ENCODE measurements at regions not wholly inside any gene's neighbourhood (a gene's known extent, or its start where the extent isn't known, plus 50 kb on each side); places are given as distances from the start of the nearest gene placed in this dataset.

- WGBS (ENCODE audit: insufficient coverage), result 74% methylated on average over 3 of the region's 4 CpGs
- no peak overlapping the region for H3K27ac ChIP-seq (ENCODE audit: low read depth, low read length)
Measured at GRCh38 chr1:221632072-221632471, 109.8 kb downstream of the DUSP10 start.

GRCh38 chr1:221633841-221634409 is 108.0 kb downstream of the DUSP10 start:
- H3K4me3 ChIP-seq (ENCODE audit: low read depth, low read length), result no peak overlapping the region
- no peaks in the 10 kb centered on the region for H3K36me3 ChIP-seq (ENCODE audit: control insufficient read depth, insufficient read depth, low read length)
- DNase-seq (ENCODE audit: low read depth in 4 of 6, low spot score in 6 of 6), result no peak
- H3K9me3 ChIP-seq (ENCODE audit: control insufficient read depth, insufficient read depth, low read length), result no peaks in the 10 kb centered on the region
- no peaks in the 10 kb centered on the region for H3K27me3 ChIP-seq (ENCODE audit: control insufficient read depth, insufficient read depth, low read length)
- no peak overlapping the region for H3K27ac ChIP-seq (ENCODE audit: low read depth, low read length)
- no peaks in the 10 kb centered on the region for H3K4me1 ChIP-seq (ENCODE audit: control insufficient read depth, insufficient read depth, low read length)
- 92% methylated on average over 2 of the region's 5 CpGs for WGBS (ENCODE audit: insufficient coverage)

More at GRCh38 chr1:221632072-221632471, 109.8 kb downstream of the DUSP10 start:
- Histone ChIP-seq H3K4me1 (ENCODE audit: control insufficient read depth, insufficient read depth, low read length) (no peaks in the 10 kb centered on the region), H3K9me3 (ENCODE audit: control insufficient read depth, insufficient read depth, low read length) (no peaks in the 10 kb centered on the region), H3K4me3 (ENCODE audit: low read depth, low read length) (no peak overlapping the region), H3K36me3 (ENCODE audit: control insufficient read depth, insufficient read depth, low read length) (no peaks in the 10 kb centered on the region), H3K27me3 (ENCODE audit: control insufficient read depth, insufficient read depth, low read length) (no peaks in the 10 kb centered on the region)
- DNase-seq (ENCODE audit: low read depth in 4 of 6, low spot score in 6 of 6), result no peak

- Histone ChIP-seq H3K36me3 (ENCODE audit: control insufficient read depth, insufficient read depth, low read length) (no peaks in the 10 kb centered on the region), H3K27ac (ENCODE audit: low read depth, low read length) (no peak overlapping the region), H3K4me1 (ENCODE audit: control insufficient read depth, insufficient read depth, low read length) (no peaks in the 10 kb centered on the region), H3K9me3 (ENCODE audit: control insufficient read depth, insufficient read depth, low read length) (no peaks in the 10 kb centered on the region), H3K4me3 (ENCODE audit: low read depth, low read length) (no peak overlapping the region), H3K27me3 (ENCODE audit: control insufficient read depth, insufficient read depth, low read length) (no peaks in the 10 kb centered on the region)
- no peak for DNase-seq (ENCODE audit: low read depth in 4 of 6, low spot score in 6 of 6)
- WGBS (ENCODE audit: insufficient coverage), result 84% methylated on average over 2 of the region's 2 CpGs
Measured at GRCh38 chr1:221634606-221635005, 107.3 kb downstream of the DUSP10 start.

GRCh38 chr1:221635305-221635704 is 106.6 kb downstream of the DUSP10 start:
- Histone ChIP-seq H3K4me1 (ENCODE audit: control insufficient read depth, insufficient read depth, low read length) (no peaks in the 10 kb centered on the region), H3K9me3 (ENCODE audit: control insufficient read depth, insufficient read depth, low read length) (no peaks in the 10 kb centered on the region), H3K4me3 (ENCODE audit: low read depth, low read length) (no peak overlapping the region), H3K27me3 (ENCODE audit: control insufficient read depth, insufficient read depth, low read length) (no peaks in the 10 kb centered on the region), H3K36me3 (ENCODE audit: control insufficient read depth, insufficient read depth, low read length) (no peaks in the 10 kb centered on the region), H3K27ac (ENCODE audit: low read depth, low read length) (no peak overlapping the region)
- DNase-seq (ENCODE audit: low read depth in 4 of 6, low spot score in 6 of 6), result no peak
- 100% methylated on average over 1 of the region's 2 CpGs for WGBS (ENCODE audit: insufficient coverage)

GRCh38 chr1:221636096-221636495 is 105.8 kb downstream of the DUSP10 start:
- no peaks in the 10 kb centered on the region for H3K4me1 ChIP-seq (ENCODE audit: control insufficient read depth, insufficient read depth, low read length)
- H3K27me3 ChIP-seq (ENCODE audit: control insufficient read depth, insufficient read depth, low read length), result no peaks in the 10 kb centered on the region
- no peaks in the 10 kb centered on the region for H3K9me3 ChIP-seq (ENCODE audit: control insufficient read depth, insufficient read depth, low read length)
- H3K4me3 ChIP-seq (ENCODE audit: low read depth, low read length), result no peak overlapping the region
- WGBS (ENCODE audit: insufficient coverage), result 57% methylated on average over 1 of the region's 3 CpGs
- no peak overlapping the region for H3K27ac ChIP-seq (ENCODE audit: low read depth, low read length)
- no peaks in the 10 kb centered on the region for H3K36me3 ChIP-seq (ENCODE audit: control insufficient read depth, insufficient read depth, low read length)
- DNase-seq (ENCODE audit: low read depth in 4 of 6, low spot score in 6 of 6), result no peak

- no peak for DNase-seq (ENCODE audit: low read depth in 4 of 6, low spot score in 6 of 6)
- no peaks in the 10 kb centered on the region for H3K27me3 ChIP-seq (ENCODE audit: control insufficient read depth, insufficient read depth, low read length)
- 91% methylated on average over 2 of the region's 3 CpGs for WGBS (ENCODE audit: insufficient coverage)
- H3K36me3 ChIP-seq (ENCODE audit: control insufficient read depth, insufficient read depth, low read length), result no peaks in the 10 kb centered on the region
- no peak overlapping the region for H3K4me3 ChIP-seq (ENCODE audit: low read depth, low read length)
- H3K27ac ChIP-seq (ENCODE audit: low read depth, low read length), result no peak overlapping the region
- H3K9me3 ChIP-seq (ENCODE audit: control insufficient read depth, insufficient read depth, low read length), result no peaks in the 10 kb centered on the region
- no peaks in the 10 kb centered on the region for H3K4me1 ChIP-seq (ENCODE audit: control insufficient read depth, insufficient read depth, low read length)
Measured at GRCh38 chr1:221636967-221637366, 104.9 kb downstream of the DUSP10 start.

- no peaks in the 10 kb centered on the region for H3K4me1 ChIP-seq (ENCODE audit: control insufficient read depth, insufficient read depth, low read length)
- WGBS (ENCODE audit: insufficient coverage), result 62% methylated on average over 2 of the region's 2 CpGs
- H3K4me3 ChIP-seq (ENCODE audit: low read depth, low read length), result no peak overlapping the region
- no peaks in the 10 kb centered on the region for H3K27me3 ChIP-seq (ENCODE audit: control insufficient read depth, insufficient read depth, low read length)
- peak in 1 of 6 donors; percentile 3 for DNase-seq (ENCODE audit: low read depth in 4 of 6, low spot score in 6 of 6)
- H3K36me3 ChIP-seq (ENCODE audit: control insufficient read depth, insufficient read depth, low read length), result no peaks in the 10 kb centered on the region
- H3K9me3 ChIP-seq (ENCODE audit: control insufficient read depth, insufficient read depth, low read length), result no peaks in the 10 kb centered on the region
- no peak overlapping the region for H3K27ac ChIP-seq (ENCODE audit: low read depth, low read length)
Measured at GRCh38 chr1:221637641-221638041, 104.2 kb downstream of the DUSP10 start.

GRCh38 chr1:221638595-221638994 is 103.3 kb downstream of the DUSP10 start:
- H3K4me1 ChIP-seq (ENCODE audit: control insufficient read depth, insufficient read depth, low read length), result no peaks in the 10 kb centered on the region
- H3K4me3 ChIP-seq (ENCODE audit: low read depth, low read length), result no peak overlapping the region
- no peak overlapping the region for H3K27ac ChIP-seq (ENCODE audit: low read depth, low read length)
- no peaks in the 10 kb centered on the region for H3K9me3 ChIP-seq (ENCODE audit: control insufficient read depth, insufficient read depth, low read length)
- H3K27me3 ChIP-seq (ENCODE audit: control insufficient read depth, insufficient read depth, low read length), result no peaks in the 10 kb centered on the region
- no CpG with 5 or more reads among the region's 2 CpGs for WGBS (ENCODE audit: insufficient coverage)
- no peak for DNase-seq (ENCODE audit: low read depth in 4 of 6, low spot score in 6 of 6)
- no peaks in the 10 kb centered on the region for H3K36me3 ChIP-seq (ENCODE audit: control insufficient read depth, insufficient read depth, low read length)

- Histone ChIP-seq H3K27me3 (ENCODE audit: control insufficient read depth, insufficient read depth, low read length) (no peaks in the 10 kb centered on the region), H3K36me3 (ENCODE audit: control insufficient read depth, insufficient read depth, low read length) (no peaks in the 10 kb centered on the region), H3K4me1 (ENCODE audit: control insufficient read depth, insufficient read depth, low read length) (no peaks in the 10 kb centered on the region), H3K27ac (ENCODE audit: low read depth, low read length) (no peak overlapping the region), H3K9me3 (ENCODE audit: control insufficient read depth, insufficient read depth, low read length) (peaks cover 1% of the 10 kb centered on the region), H3K4me3 (ENCODE audit: low read depth, low read length) (no peak overlapping the region)
- DNase-seq (ENCODE audit: low read depth in 4 of 6, low spot score in 6 of 6), result no peak
- WGBS (ENCODE audit: insufficient coverage), result 100% methylated on average over 1 of the region's 3 CpGs
Measured at GRCh38 chr1:221641811-221642210, 100.1 kb downstream of the DUSP10 start.

GRCh38 chr1:221643404-221644144 is 98.3 kb downstream of the DUSP10 start:
- no peaks in the 10 kb centered on the region for H3K36me3 ChIP-seq (ENCODE audit: control insufficient read depth, insufficient read depth, low read length)
- WGBS (ENCODE audit: insufficient coverage), result no CpG with 5 or more reads among the region's 1 CpG

More at GRCh38 chr1:221643404-221644144, 98.3 kb downstream of the DUSP10 start:
- Histone ChIP-seq H3K4me3 (ENCODE audit: low read depth, low read length) (no peak overlapping the region), H3K27me3 (ENCODE audit: control insufficient read depth, insufficient read depth, low read length) (no peaks in the 10 kb centered on the region), H3K9me3 (ENCODE audit: control insufficient read depth, insufficient read depth, low read length) (peaks cover 1% of the 10 kb centered on the region), H3K4me1 (ENCODE audit: control insufficient read depth, insufficient read depth, low read length) (no peaks in the 10 kb centered on the region), H3K27ac (ENCODE audit: low read depth, low read length) (no peak overlapping the region)
- DNase-seq (ENCODE audit: low read depth in 4 of 6, low spot score in 6 of 6), result no peak
